ENCODE measurements at regions not wholly inside any gene's neighbourhood (a gene's known extent, or its start where the extent isn't known, plus 50 kb on each side); places are given as distances from the start of the nearest gene placed in this dataset.

GRCh38 chr12:107976331-107976730 lies 152.8 kb upstream of the WSCD2 start (continued):
- TF ChIP-seq, protein P1, sequence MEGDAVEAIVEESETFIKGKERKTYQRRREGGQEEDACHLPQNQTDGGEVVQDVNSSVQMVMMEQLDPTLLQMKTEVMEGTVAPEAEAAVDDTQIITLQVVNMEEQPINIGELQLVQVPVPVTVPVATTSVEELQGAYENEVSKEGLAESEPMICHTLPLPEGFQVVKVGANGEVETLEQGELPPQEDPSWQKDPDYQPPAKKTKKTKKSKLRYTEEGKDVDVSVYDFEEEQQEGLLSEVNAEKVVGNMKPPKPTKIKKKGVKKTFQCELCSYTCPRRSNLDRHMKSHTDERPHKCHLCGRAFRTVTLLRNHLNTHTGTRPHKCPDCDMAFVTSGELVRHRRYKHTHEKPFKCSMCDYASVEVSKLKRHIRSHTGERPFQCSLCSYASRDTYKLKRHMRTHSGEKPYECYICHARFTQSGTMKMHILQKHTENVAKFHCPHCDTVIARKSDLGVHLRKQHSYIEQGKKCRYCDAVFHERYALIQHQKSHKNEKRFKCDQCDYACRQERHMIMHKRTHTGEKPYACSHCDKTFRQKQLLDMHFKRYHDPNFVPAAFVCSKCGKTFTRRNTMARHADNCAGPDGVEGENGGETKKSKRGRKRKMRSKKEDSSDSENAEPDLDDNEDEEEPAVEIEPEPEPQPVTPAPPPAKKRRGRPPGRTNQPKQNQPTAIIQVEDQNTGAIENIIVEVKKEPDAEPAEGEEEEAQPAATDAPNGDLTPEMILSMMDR (IDR thresholded peaks at IDR 0.05 in 2 of 3, conservative IDR thresholded peaks at IDR 0.05 in 1 of 3; ENCODE audit: borderline replicate concordance in 1 of 3, insufficient read depth in 1 of 3, low read depth in 2 of 3, low read length in 2 of 3), result no peak
- no peak for TF ChIP-seq REST (IDR thresholded peaks at IDR 0.05; ENCODE audit: low read depth)
- no peak for TF ChIP-seq ELF1 (IDR thresholded peaks at IDR 0.05; ENCODE audit: borderline replicate concordance, low read depth)
- no peak for TF ChIP-seq JUND (IDR thresholded peaks at IDR 0.05)
- no peak for TF ChIP-seq EGR1 (IDR thresholded peaks at IDR 0.05; ENCODE audit: low read depth)
- TF ChIP-seq ZNF274 (IDR thresholded peaks at IDR 0.05; ENCODE audit: low read depth, low read length), result no peak
- TF ChIP-seq EZH2 (IDR thresholded peaks at IDR 0.05), result no peak
- TF ChIP-seq POLR2A (IDR thresholded peaks at IDR 0.05; ENCODE audit: borderline replicate concordance, extremely low read depth, insufficient read depth, insufficient read length), result no peak

DNA sequence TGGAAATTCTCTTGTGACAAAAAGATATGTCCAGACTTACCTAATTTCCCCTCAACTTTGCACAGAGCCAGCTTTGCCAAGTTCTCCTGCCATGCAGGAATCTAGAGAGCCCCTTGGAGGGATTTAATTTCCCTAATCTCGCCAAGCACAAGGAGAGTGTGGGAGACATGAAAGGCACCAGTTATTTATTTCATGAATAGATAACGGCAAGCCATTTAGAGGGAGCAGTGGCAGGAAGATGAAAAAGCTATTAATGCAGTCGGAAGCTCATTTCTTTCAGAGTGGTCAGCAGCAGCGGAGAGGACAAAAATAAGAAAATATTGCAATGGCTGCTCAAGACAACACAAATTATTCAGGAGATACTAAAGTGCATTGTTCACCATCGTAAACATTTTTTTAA lies 150.9 kb upstream of the WSCD2 start:
- peaks cover 51% of the 10 kb centered on the region for H3K27me3 ChIP-seq (ENCODE audit: insufficient read depth, low read length)
- H3K9ac ChIP-seq (ENCODE audit: low read length), result no peak overlapping the region
- no peak overlapping the region for H2AFZ ChIP-seq (ENCODE audit: low read depth, low read length, poor library complexity, severe bottlenecking)
- ChIA-PET POLR2A (interaction anchor here (1.3 kb wide), 1 partner anchor 12 kb away, joined by 3 read pairs; no protein-coding TSS in a partner anchor), RAD21 (ENCODE audit: low non-redundant PET in 1 of 2, low total read pairs in 2 of 2, uncharacterized antibody in 2 of 2, unreplicated experiment in 2 of 2) (no interaction called here), CTCF (interaction anchor here (1.4 to 1.7 kb wide), 2 partner anchors 12 to 15 kb away, joined by 3 to 4 read pairs; no protein-coding TSS in a partner anchor)
- no peak overlapping the region for H3K4me3 ChIP-seq (replicated peaks in 1 of 2; ENCODE audit: low read depth in 1 of 2, low read length in 2 of 2)
- H3K79me2 ChIP-seq (ENCODE audit: insufficient read depth, low read length), result no peaks in the 10 kb centered on the region
- H3K4me2 ChIP-seq (ENCODE audit: low read length), result no peak overlapping the region
- no peaks in the 10 kb centered on the region for H3K9me3 ChIP-seq (ENCODE audit: control insufficient read depth in 1 of 2, insufficient read depth in 1 of 2, low read depth in 1 of 2, low read length in 2 of 2)
- H3K9me2 ChIP-seq (ENCODE audit: insufficient read depth), result no peaks in the 10 kb centered on the region
- H3K36me3 ChIP-seq (ENCODE audit: control insufficient read depth in 1 of 2, insufficient read depth in 2 of 2, low read length in 2 of 2), result no peaks in the 10 kb centered on the region
- DNase-seq (ENCODE audit: low read depth, low spot score) (no peak), ATAC-seq (no peak)
- H3K27ac ChIP-seq (ENCODE audit: low read depth, low read length), result no peak overlapping the region
- no peaks in the 10 kb centered on the region for H3K4me1 ChIP-seq (ENCODE audit: control insufficient read depth in 1 of 2, insufficient read depth in 2 of 2, low read length in 2 of 2)
- BruUV-seq (replicated peaks), result no TSS peak
- no peaks in the 10 kb centered on the region for H4K20me1 ChIP-seq (ENCODE audit: insufficient read depth)
- intact Hi-C loops (cut with micrococcal nuclease), result no loop called here
- no peak for TF ChIP-seq POLR2AphosphoS5 (IDR thresholded peaks at IDR 0.05; ENCODE audit: low read depth, low read length)
- no peak for TF ChIP-seq ZNF274 (IDR thresholded peaks at IDR 0.05; ENCODE audit: low read depth, low read length)
- TF ChIP-seq, protein P1 (IDR thresholded peaks at IDR 0.05 in 2 of 3, conservative IDR thresholded peaks at IDR 0.05 in 1 of 3; ENCODE audit: borderline replicate concordance in 1 of 3, insufficient read depth in 1 of 3, low read depth in 2 of 3, low read length in 2 of 3), result no peak
- TF ChIP-seq EGR1 (IDR thresholded peaks at IDR 0.05; ENCODE audit: low read depth), result no peak
- TF ChIP-seq CEBPB (IDR thresholded peaks at IDR 0.05; ENCODE audit: low read depth), result no peak
- TF ChIP-seq FOSL1 (IDR thresholded peaks at IDR 0.05; ENCODE audit: low read depth), result no peak
- no peak for TF ChIP-seq EZH2 (IDR thresholded peaks at IDR 0.05)
- TF ChIP-seq, protein P2, sequence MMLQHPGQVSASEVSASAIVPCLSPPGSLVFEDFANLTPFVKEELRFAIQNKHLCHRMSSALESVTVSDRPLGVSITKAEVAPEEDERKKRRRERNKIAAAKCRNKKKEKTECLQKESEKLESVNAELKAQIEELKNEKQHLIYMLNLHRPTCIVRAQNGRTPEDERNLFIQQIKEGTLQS (IDR thresholded peaks at IDR 0.05), result no peak
- TF ChIP-seq SIN3A (IDR thresholded peaks at IDR 0.05; ENCODE audit: low read depth), result no peak
- TF ChIP-seq SP1 (IDR thresholded peaks at IDR 0.05; ENCODE audit: low read depth), result no peak
- no peak for TF ChIP-seq TCF7L2 (IDR thresholded peaks at IDR 0.05; ENCODE audit: borderline replicate concordance, extremely low read depth, insufficient read depth, insufficient read length)
- TF ChIP-seq SRF (IDR thresholded peaks at IDR 0.05; ENCODE audit: low read depth), result no peak
- no peak for TF ChIP-seq ZFX (IDR thresholded peaks at IDR 0.05)
- TF ChIP-seq EZH2phosphoT487 (IDR thresholded peaks at IDR 0.05; ENCODE audit: borderline replicate concordance), result no peak
- TF ChIP-seq MAX (IDR thresholded peaks at IDR 0.05), result no peak
- no peak for TF ChIP-seq ELF1 (IDR thresholded peaks at IDR 0.05; ENCODE audit: borderline replicate concordance, low read depth)

Measured in HCT116 (cell line).